HG02973 (cell line): ENCODE measurements at regions not wholly inside any gene's neighbourhood (a gene's known extent, or its start where the extent isn't known, plus 50 kb on each side); places are given as distances from the start of the nearest gene placed in this dataset.
A peak's percentile ranks its signal among the peaks of the same experiment; 100 is the strongest.
"Not testable (repeated sequence)": the region's sequence is repeated elsewhere in the genome, so short reads cannot be mapped to it uniquely, and the experiment has no call there.

Source experiments
- ATAC-seq: cut with Tn5 transposase; IDR thresholded peaks from one replicate; pipeline ENCODE4 v1.9.1; 2021; ENCODE audit warnings: moderate library complexity; ENCODE audit not compliant: unreplicated experiment

DNA sequence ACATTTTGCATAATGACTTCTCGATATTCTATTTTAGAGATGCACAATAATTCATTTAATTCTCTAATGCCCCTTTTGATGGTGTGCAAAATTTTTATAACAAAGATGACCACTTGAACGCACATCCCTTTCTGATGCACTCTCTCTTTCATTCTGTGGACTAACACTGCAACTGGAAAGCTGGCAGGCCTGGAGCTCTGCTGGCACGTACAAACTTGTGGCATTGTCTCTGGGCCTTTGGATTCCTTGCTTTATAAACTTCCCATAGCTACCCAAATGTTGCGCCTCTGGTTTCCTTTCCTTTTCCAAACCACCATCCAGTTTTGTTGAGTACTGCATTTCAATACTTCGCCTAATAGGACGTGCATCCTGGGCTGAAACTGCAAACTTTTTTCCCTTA lies 194.5 kb upstream of the CFAP20DC start:
- no peak for ATAC-seq

DNA sequence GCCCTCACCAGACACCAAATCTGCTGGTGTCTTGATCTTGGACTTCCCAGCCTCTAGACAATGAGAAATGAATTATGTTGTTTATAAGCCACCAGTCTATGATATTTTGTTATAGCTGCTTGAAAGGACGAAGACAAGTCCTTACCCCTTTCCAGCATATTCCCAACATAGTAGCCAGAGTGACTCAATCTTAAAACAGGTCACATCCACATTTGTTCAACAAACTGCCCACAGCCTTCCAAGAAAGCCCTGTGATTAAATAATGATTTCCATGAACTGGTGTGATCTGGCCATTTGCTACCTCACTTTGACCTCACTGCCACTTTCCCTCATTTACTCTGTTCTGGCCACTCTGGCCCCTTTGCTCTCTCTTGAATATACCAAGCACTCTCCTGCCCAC lies 193.7 kb upstream of the CFAP20DC start:
- ATAC-seq = no peak

DNA sequence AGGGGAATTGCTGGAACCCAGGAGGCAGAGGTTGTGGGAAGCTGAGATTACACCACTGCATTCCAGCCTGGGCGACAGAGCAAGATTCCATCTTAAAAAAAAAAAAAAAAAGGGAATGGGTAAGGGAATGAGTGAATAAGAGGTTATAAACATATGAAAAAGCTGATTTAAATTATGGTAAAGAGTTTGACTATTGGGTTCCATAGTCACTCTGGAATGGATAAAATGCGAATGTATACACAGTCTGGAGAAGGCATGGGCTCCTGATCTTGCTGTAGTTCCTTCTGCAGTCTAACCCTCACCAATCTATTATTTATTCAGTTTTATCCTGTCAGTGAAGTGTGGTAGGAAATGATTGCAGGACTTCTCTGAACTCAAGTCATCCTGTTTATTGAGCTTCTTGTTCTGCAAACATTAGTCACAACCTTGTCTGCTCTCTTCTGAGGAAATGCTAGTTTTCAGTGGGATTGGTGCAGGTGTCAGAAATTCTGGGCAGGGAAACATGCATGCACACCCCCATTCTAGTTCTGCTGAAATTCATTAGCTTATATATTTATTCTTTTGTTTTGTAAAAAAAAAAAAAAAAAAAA lies 190.9 kb upstream of the CFAP20DC start:
- no peak for ATAC-seq

DNA sequence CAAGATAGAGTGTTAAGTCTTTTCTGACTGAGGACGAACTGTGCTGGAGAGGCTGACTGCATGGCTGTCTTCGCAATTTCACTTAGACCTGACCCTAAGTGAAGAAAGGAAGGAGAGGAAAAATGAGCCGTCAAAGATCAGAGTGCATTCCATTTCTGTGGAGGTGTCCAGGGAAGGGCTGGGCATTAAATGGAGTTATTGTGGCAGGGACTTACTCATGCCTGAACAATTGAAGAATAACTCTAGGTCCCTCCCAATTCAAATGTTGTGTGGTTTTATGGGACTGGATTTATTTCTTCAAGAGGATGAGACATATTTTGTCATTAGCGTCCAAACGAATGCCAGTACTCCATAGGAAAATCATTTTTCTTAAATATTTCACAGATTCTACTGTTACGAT lies 187.3 kb upstream of the CFAP20DC start:
- no peak for ATAC-seq

DNA sequence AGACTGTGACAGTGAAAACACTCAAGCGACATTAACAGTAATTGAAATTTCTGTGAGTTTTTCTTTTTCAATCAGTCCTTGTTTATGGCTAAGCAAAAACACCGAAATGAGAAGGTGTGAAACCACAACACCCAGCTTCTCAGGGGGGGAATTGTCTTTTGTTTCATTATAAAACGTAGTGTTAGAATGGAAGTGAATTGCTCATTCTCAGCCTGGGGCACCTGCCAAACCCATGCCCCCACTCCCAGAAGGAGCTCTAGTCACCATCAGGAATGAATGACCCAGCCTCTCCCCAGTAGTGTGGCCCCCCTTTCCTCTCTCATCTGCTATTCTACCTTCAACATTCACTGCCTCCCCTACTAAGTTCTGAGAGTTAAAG lies 185.8 kb upstream of the CFAP20DC start:
- ATAC-seq = peak; percentile 66

DNA sequence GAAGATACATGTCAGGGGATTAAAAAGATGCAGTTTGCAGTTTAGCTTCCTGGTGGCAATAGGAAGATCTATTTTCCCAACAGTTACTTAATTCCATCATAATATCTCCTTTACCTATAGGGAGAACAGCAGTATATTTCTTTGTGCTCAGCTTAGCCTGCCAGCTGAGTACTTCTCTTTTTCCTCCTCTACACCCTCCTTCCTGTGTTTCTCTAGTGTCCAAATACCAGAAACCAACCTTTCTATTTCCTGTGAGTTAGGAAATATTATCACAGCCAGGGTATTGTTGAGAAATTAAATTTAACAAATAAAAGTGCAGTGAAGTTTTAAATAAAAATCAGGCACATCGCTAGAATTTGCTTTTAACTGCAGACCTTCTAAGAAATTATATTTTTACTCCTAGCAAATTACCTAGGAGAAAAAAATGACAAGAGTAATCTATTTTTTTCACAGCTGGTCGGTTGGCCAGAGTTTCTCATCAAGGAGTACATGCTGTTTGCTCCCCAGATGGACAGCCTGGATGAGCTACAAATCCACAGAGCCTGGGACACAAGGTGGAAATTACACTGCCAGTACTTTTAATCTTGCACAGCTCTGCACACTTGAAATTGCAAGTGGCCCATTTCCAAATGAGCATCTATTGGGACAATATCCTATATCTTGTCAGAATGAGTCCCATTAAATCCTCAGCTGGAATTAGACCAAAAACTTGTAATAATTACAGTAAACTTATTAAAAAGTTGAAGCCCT lies 185.2 kb upstream of the CFAP20DC start:
- no peak for ATAC-seq

DNA sequence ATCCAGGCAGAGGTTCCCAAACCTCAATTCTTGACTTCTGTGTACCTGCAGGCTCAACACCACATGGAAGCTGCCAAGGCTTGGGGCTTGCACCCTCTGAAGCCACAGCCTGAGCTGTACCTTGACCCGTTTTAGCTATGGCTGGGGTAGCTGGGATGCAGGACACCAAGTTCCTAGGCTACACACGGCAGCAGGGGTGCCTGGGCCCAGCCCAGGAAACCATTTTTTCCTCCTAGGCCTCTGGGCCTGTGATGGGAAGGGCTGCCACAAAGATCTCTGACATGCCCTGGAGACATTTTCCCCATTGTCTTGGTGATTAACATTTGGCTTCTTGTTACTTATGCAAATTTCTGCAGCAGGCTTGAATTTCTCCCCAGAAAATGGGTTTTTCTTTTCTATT lies 180.6 kb upstream of the CFAP20DC start:
- not testable (repeated sequence) for ATAC-seq

DNA sequence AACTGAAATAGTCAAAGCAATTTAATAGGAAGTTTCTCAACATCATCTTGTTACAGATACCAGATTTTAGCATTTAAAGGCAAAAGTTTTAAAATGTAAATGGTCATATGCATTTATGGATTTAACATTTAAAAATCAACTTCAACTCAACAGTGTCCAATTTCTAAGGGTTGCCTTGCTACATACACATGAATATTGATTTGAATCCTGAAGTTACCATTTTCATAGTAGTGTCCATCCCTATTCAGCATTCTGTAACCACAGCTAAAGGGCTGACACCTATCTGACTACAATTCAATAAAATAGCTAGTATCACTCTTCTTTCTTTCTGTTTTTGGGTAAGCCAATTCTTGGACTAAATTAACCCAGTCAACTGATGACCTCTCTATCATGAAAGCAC lies 164.0 kb upstream of the CFAP20DC start:
- no peak for ATAC-seq

DNA sequence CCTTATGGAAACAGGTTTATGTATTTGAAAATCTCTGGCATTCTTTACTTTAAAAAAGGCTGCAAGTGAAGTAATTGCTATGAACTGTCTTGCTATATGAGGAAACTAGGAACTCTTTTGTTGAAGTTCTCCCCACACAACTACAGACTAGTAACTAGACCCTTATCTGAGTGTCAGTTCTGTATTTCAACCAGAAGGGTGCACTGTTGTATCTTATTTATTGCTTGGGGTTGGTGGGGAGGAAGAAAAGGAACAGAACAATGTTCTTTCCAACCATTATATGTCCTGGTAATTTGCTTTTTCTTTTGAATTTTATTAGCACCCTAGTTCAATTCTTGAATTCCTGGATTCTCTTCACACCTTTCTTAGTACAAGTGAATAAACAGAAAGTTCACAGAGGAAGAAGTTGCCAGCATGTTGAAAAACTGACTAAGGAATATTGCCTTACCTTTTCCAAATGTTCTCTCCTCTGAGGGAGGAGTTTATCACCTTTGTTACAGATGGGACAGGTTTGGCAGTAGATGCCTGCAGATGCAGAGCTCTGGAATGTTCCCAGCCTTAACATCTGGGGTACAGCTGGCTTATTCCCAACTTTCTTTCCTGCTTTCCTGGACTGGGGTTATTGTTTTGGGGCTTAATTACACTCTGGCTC lies 162.4 kb upstream of the CFAP20DC start:
- ATAC-seq = peak; percentile 69

DNA sequence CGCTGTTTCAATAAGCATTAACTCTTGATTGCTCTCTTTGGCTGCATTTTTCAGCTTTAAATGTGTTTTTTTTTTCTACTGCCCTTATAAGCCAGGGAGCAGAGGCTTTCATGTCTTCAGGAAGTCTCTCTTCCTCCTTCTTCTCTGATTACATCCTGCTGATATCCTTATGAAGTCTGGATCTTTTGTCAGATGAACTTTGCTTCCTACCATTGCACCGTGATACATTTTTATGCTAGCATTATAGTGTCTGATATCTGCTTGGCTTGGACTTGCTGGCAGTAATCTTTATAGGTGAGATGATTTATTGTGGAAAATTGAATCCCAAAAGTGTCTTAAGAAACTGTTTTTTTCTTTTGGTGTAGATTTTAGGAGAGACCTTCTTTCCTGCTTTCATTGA lies 160.4 kb upstream of the CFAP20DC start:
- ATAC-seq = no peak

DNA sequence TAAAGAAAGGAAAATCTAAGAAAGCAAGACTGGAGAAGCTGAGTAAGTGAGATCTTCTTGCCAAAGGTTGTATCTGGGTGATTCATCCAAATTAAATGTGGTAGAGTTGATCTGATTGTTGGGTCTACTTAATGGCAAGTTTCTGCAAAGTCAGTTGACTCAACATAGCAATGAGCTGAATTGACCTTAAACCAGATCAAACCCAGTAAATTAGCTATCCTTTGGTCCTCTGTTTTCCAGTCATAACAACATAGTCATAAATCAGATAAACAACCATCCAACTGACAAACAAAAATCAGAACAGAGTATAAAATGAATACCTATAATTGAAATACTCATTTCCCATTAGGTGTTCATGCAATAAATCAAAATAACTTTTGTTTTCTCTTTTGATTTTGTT lies 142.6 kb upstream of the CFAP20DC start:
- ATAC-seq = no peak

DNA sequence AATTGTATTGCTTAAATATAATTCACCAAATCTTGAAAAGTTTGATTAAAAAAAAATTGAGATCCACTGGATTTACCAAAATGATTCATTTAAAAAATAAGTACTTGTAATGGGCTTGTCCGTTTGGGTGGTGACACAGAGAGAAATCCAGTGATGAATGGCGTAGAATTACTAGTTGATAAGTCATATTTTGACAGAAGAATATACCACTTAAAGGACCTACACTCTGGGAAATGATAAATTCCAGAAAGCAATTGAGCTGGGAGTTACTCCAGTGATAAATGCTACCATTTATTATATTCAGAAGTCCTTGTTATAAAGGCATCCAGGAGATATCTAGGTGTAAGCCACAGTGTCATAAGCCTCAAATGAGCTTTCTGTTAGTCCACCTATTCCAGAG lies 141.8 kb upstream of the CFAP20DC start:
- no peak for ATAC-seq

DNA sequence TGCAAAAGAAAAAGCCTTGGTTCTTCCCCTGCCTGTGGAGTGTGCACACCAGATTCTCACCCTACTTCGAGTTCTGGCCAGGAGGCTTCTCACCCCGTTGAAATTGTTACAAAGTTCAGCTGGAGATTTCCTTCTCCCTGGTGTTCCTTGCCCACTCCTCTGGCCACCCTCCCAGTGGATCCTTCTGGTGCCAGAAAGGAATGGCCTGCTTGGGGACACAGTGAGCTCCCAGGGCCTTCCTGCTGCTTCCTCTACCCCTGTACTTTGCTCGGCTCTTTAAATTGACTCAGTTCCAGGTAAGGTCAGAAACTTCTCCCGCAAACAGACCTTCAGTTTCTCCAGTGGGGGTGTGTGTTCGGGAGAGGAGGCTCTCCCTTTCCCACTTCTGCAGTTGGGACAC lies 140.1 kb upstream of the CFAP20DC start:
- ATAC-seq = no peak

DNA sequence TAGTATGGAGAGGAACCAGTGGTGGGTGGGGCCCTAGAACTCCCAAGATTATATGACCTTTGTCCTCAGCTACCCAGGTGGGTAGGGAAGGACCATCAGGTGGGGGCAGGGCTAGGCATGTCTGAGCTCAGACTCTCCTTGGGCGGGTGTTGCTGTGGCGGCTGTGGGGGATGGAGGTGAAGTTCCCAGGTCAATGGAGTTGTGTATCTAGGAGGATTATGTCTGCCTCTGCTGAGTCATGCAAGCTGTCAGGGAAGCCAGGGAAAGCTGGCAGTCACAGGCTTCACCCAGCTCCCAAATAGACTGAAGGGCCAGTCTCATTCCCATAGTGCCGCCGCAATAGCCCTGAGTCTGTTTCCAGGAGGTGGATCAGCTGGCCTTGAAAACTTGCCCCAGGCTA lies 139.7 kb upstream of the CFAP20DC start:
- no peak for ATAC-seq

DNA sequence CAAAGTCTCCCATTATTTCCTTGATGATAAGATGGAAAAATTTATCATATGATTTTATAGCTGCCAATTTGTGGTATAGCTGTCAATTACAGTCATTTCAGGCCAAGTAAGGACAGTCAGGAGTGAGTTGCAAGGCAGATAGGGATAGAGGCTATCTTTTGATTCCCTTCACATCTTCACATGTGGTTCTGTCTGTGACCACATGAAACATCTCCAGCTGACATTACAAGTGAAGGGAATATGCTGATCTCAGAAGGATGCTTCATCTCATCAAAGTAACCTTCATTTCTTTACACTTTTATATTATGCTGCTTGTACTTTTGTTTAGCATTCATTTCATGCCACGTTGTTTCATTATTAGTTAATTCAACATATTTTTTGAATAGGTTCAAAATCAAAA lies 136.9 kb upstream of the CFAP20DC start:
- ATAC-seq = no peak

DNA sequence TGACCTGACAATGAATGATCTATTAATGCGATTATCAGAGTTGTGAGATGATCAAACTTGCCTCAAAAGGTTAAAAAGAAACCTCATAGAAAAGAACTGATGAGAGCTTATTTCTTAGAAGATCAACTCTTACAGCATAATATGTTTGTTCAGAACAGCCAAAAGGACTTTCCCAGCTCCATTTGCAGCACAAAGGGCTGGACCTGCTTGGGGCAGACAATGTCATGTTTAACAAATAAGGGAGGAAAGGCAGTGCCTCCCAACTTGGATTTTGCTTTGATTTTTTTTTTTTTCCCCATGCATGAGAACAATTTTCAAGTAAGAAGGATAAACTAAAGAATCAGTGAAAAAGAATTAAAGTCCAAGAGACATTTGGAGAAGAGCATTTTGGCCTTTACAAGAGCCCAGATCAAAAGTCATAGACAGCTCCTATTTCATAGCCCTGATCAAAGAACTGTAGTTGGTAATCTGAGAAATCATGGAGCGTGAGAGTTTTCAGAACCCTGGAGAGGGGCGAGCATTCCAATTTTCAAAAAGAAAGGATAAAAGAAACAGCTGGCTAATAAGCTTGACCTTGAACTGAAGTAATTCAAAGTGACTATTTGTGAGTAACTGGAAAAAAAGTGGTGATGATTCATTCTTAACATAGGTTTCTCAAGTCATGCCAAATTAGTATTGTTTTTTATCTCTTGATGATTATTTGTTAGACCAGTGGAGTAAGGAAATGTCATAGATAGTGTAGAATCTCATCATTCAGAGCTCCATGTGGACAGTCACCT lies 136.0 kb upstream of the CFAP20DC start:
- ATAC-seq = no peak

DNA sequence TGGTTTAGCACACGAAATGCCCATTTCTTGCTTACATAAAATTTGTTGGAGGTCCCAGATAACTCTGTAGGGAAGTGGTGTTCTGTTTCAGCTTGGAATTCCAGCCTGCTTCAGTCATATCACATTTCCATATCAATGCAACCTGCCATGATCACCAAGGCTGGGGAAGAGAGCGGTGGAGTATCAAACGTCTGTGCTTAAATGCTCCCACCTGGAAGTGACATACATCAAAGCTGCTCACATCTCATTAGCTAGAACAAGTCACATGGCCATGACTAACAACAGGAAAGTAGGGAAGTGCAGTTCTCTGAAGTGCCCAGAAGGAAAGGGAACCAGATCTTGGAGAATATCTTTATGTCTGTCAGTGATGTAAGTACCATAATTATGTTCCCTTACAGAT lies 130.2 kb upstream of the CFAP20DC start:
- no peak for ATAC-seq

DNA sequence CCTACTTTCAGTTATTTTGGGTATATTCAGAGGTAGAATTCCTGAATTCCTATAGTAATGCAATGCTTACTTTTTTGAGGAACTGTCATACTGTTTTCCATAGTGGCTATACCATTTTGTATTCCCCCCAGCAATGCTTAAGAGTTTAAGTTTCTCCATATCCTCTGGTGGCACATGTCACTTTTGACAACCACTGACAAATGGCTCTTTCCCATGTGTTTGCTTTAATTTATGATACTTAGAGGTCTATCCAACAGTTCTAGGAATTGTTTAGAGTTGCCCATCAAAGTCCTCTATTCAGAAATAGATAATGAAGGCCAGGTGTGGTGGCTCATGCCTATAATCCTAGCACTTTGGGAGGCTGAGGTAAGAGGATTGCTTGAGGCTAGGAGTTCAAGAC lies 128.9 kb upstream of the CFAP20DC start:
- no peak for ATAC-seq

DNA sequence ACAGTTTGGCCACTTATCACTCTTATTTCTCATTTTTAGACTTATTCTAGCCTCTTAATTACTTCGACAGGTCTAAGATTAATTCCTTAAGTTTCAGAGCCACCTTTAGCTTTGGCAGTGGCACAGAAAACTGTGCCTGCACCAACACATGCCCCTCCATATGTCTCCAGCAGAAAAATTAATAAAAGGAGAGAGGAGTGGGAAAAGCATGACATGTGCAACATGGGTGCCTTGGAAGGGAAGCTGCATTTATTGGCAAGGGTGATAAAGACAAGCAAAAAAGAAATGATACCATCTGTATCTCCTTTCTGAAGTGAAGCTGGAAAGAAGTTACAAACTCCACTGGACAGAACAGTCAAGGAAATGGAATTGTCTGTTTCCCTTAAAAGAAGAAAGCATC lies 121.7 kb upstream of the CFAP20DC start:
- no peak for ATAC-seq

DNA sequence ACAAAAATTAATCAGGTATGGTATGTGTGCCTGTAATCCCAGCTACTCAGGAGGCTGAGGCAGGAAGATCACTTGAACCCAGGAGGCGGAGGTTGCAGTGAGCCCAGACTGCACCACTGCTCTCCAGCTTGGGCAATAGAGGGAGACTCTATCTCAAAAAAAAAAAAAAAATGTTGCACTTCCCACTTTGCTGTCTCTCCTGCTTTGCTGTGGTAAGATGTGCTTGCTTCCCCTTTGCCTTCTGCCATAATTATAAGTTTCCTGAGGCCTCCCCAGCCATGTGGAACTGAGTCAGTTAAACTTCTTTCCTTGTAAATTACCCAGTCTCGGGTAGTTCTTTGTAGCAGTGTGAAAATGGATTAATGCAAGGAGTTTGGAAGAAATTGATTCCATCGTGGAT lies 120.3 kb upstream of the CFAP20DC start:
- ATAC-seq = not testable (repeated sequence)

DNA sequence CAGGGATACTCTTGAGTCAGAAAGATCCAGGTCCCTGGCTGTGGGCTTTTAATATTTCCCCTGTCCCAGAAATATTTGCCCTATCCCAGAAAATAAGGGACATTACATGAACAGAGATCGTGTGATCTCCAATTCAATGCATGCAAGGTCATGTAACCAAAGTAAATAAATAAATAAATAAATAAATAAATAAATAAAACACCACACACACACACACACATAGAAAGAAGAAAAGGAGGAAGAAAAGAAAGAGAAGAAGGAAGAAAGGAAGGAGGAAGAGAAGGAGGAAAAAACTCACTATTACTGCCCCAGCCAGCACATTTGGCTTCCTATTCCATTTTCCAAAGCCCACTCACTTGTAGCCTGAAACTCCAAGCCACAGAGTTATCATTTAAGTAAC lies 117.9 kb upstream of the CFAP20DC start:
- no peak for ATAC-seq

DNA sequence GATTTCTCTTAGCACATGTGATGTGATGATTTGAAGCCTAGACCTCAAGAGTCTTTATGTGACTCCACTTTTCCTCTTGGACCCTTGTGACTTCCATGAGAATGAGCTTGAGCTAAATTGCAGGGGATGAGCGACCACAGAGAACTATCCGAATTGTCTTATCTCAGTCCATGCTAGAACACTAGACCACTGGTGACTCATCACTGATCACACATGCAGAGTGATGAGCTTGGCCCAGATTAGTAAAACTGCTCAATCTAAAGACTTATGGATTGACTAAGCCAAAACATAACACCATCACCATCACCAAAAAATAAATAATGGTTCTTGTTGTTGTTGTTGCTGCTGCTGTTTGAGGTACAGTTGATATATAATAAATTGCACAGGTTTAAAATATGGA lies 114.1 kb upstream of the CFAP20DC start:
- ATAC-seq = no peak
